Spleen (tissue), 11 donors: ENCODE measurements at regions not wholly inside any gene's neighbourhood (a gene's known extent, or its start where the extent isn't known, plus 50 kb on each side); places are given as distances from the start of the nearest gene placed in this dataset.

Experiments
- DNase-seq: peaks from one replicate; pipeline ENCODE4 v3.0.0-alpha.2; 2020
- H3K27ac ChIP-seq, 8 donors: fragments of 200-600 bp; sonication (generic) in 7 of 8; 1 replicate in 4 of 8; 2 replicates in 4 of 8; pipeline versions ENCODE4 v1.5.0 to v1.8.0; 2016 to 2021; ENCODE audit warnings: inconsistent platforms in 4 of 8, mild to moderate bottlenecking in 4 of 8, moderate library complexity in 1 of 8
- H3K27me3 ChIP-seq, 7 donors: fragments of 200-600 bp; sonication (generic) in 6 of 7; replicated peaks in 1 of 7; 1 replicate in 4 of 7; 2 replicates in 3 of 7; pipeline versions ENCODE4 v1.5.0 to v1.8.0; 2016 to 2021; ENCODE audit warnings: inconsistent platforms in 3 of 7, mild to moderate bottlenecking in 1 of 7
- H3K36me3 ChIP-seq, 6 donors: fragments of 200-600 bp; sonication (generic) in 5 of 6; 1 replicate in 4 of 6; 2 replicates in 2 of 6; pipeline versions ENCODE4 v1.5.0 to v1.8.0; 2016 to 2021; ENCODE audit warnings: inconsistent platforms in 2 of 6
- H3K4me1 ChIP-seq, 6 donors: fragments of 200-600 bp; sonication (generic) in 5 of 6; 1 replicate in 3 of 6; 2 replicates in 3 of 6; pipeline versions ENCODE4 v1.5.0 to v1.8.0; 2016 to 2021; ENCODE audit warnings: inconsistent platforms in 3 of 6
- H3K4me3 ChIP-seq, 8 donors: fragments of 200-600 bp; sonication (generic) in 7 of 8; 1 replicate in 4 of 8; 2 replicates in 4 of 8; pipeline versions ENCODE4 v1.5.0 to v1.8.0; 2016 to 2021; ENCODE audit warnings: inconsistent platforms in 4 of 8, mild to moderate bottlenecking in 4 of 8, moderate library complexity in 2 of 8
- H3K9me3 ChIP-seq, 8 donors: fragments of 200-600 bp; sonication (generic) in 7 of 8; 1 replicate in 4 of 8; 2 replicates in 4 of 8; pipeline versions ENCODE4 v1.5.0 to v1.8.0; 2016 to 2021; ENCODE audit warnings: inconsistent platforms in 4 of 8
- CTCF ChIP-seq, 11 experiments: fragments of 200-600 bp in 7 of 11; fragments of 450-650 bp in 4 of 11; sonication (generic) in 4 of 11; IDR thresholded peaks in 8 of 11; conservative IDR thresholded peaks in 3 of 11; 1 replicate in 7 of 11; 2 replicates in 4 of 11; pipeline versions ENCODE4 v1.4.0 to v1.8.0; 2016 to 2021; ENCODE audit warnings: antibody characterized with exemption in 11 of 11, inconsistent platforms in 4 of 11, mild to moderate bottlenecking in 1 of 11
- POLR2A ChIP-seq, 3 donors: fragments of 450-650 bp; IDR thresholded peaks; one replicate each; pipeline ENCODE4 v1.5.1; 2017; ENCODE audit warnings: antibody characterized with exemption in 3 of 3, mild to moderate bottlenecking in 1 of 3
- POLR2AphosphoS5 ChIP-seq, 3 donors: sonication (generic); formaldehyde crosslinking; IDR thresholded peaks; one replicate each; pipeline ENCODE4 v1.5.1; 2017; ENCODE audit warnings: antibody characterized with exemption in 3 of 3
- WGBS, 5 donors: extraction: QIAGEN DNeasy Blood & Tissue Kit in 3 of 5; methylation state at CpG; one replicate each; pipeline versions ENCODE4 v1.1.5 to v1.1.7; 2013 to 2018; 5-methylcytosine and 5-hydroxymethylcytosine counted together
- intact Hi-C: fragments of 100-400 bp; cut with DNase I; formaldehyde crosslinking; loops from one replicate; pipeline ENCODE4 v1.15.0; 2023; ENCODE audit warnings: low total_unique reads
- donor health status: healthy with polysubstance abuse.
- donor health status: DM: no; HTN: no; CAD: no; lungs with moderate emphysema.
- donor health status: DM: no; HTN: no; CAD: no.
- donor health status: Bipolar disorder and iron deficiency.
- donor health status: healthy.
- donor health status: DM: no; HTN: no; CAD: no.
- donor health status: DM: yes; HTN: yes; CAD: no.

- Histone ChIP-seq H3K27me3 (no peaks in the 10 kb centered on the region), H3K9me3 (peaks cover 0 to 16% (median 0%) of the 10 kb centered on the region in 8 donors), H3K4me3 (no peak overlapping the region), H3K4me1 (no peaks in the 10 kb centered on the region), H3K27ac (no peak overlapping the region), H3K36me3 (no peaks in the 10 kb centered on the region)
- no peak for DNase-seq
- WGBS, 5 donors = 78 to 87% (median 83%) methylated on average over 6 of the region's 6 CpGs
- no peak for TF ChIP-seq POLR2A (IDR thresholded peaks at IDR 0.05)
- no peak for TF ChIP-seq POLR2AphosphoS5 (IDR thresholded peaks at IDR 0.05)
- no peak for TF ChIP-seq CTCF (IDR thresholded peaks at IDR 0.05 in 8 of 11, conservative IDR thresholded peaks at IDR 0.05 in 3 of 11)
- intact Hi-C loops = no loop called here
Observed at GRCh38 chr2:123870206-123870880, 154.7 kb upstream of the CNTNAP5 start.

GRCh38 chr2:123870881-123871276, 154.2 kb upstream of the CNTNAP5 start:
- Histone ChIP-seq H3K9me3 (peaks cover 0 to 16% (median 0%) of the 10 kb centered on the region in 8 donors), H3K4me1 (no peaks in the 10 kb centered on the region), H3K4me3 (no peak overlapping the region), H3K27ac (no peak overlapping the region), H3K27me3 (no peaks in the 10 kb centered on the region), H3K36me3 (no peaks in the 10 kb centered on the region)
- DNase-seq = no peak
- 81 to 93% (median 86%) methylated on average over 4 of the region's 4 CpGs for WGBS, 5 donors
- intact Hi-C loops = no loop called here
- TF ChIP-seq POLR2AphosphoS5 (IDR thresholded peaks at IDR 0.05) = no peak
- TF ChIP-seq POLR2A (IDR thresholded peaks at IDR 0.05) = no peak
- no peak for TF ChIP-seq CTCF (IDR thresholded peaks at IDR 0.05 in 8 of 11, conservative IDR thresholded peaks at IDR 0.05 in 3 of 11)

- H3K27me3 ChIP-seq = no peaks in the 10 kb centered on the region
- H3K4me1 ChIP-seq = no peaks in the 10 kb centered on the region
- H3K27ac ChIP-seq = no peak overlapping the region
- TF ChIP-seq POLR2AphosphoS5 (IDR thresholded peaks at IDR 0.05) (no peak), POLR2A (IDR thresholded peaks at IDR 0.05) (no peak)
- H3K9me3 ChIP-seq = peaks cover 2 to 63% (median 43%) of the 10 kb centered on the region in 8 donors
- H3K36me3 ChIP-seq = no peaks in the 10 kb centered on the region
- no peak for DNase-seq
- no peak overlapping the region for H3K4me3 ChIP-seq
- intact Hi-C loops = no loop called here
- 91 to 98% (median 94%) methylated on average over 3 of the region's 3 CpGs for WGBS, 5 donors
Observed at GRCh38 chr2:123890148-123890547, 134.9 kb upstream of the CNTNAP5 start.

GRCh38 chr2:123894167-123894566, 130.9 kb upstream of the CNTNAP5 start:
- TF ChIP-seq CTCF (IDR thresholded peaks at IDR 0.05 in 8 of 11, conservative IDR thresholded peaks at IDR 0.05 in 3 of 11) (no peak), POLR2A (IDR thresholded peaks at IDR 0.05) (no peak), POLR2AphosphoS5 (IDR thresholded peaks at IDR 0.05) (no peak)
- WGBS, 5 donors = 85 to 97% (median 89%) methylated on average over 1 of the region's 1 CpG
- intact Hi-C loops = no loop called here
- Histone ChIP-seq H3K4me1 (no peaks in the 10 kb centered on the region), H3K27ac (no peak overlapping the region), H3K27me3 (no peaks in the 10 kb centered on the region), H3K36me3 (no peaks in the 10 kb centered on the region), H3K9me3 (peaks cover 2 to 68% (median 41%) of the 10 kb centered on the region in 8 donors), H3K4me3 (no peak overlapping the region)
- no peak for DNase-seq
